Activated T-cell treated with anti-CD3 and anti-CD28 coated beads, Interleukin-2, amount 50 U/mL, for 4 hours (primary cell): ENCODE measurements at regions not wholly inside any gene's neighbourhood (a gene's known extent, or its start where the extent isn't known, plus 50 kb on each side); places are given as distances from the start of the nearest gene placed in this dataset.
A peak's percentile ranks its signal among the peaks of the same experiment; 100 is the strongest.

Source experiments
- ATAC-seq, 2 donors: fragments of 200-7000 bp; cut with Tn5 transposase; one replicate each; pipeline ENCODE4 v1.10.0; 2021
- DNase-seq: peaks from one replicate; pipeline ENCODE4 v3.0.0-alpha.2; 2020
- H3K27me3 Mint-ChIP-seq: one replicate; pipeline ENCODE4 v1.8.0; 2021; ENCODE audit warnings: low read depth, mixed read lengths
- H3K36me3 Mint-ChIP-seq: one replicate; pipeline ENCODE4 v1.8.0; 2022; ENCODE audit warnings: mixed read lengths; ENCODE audit not compliant: insufficient read depth
- H3K4me1 Mint-ChIP-seq: one replicate; pipeline ENCODE4 v1.8.0; 2021; ENCODE audit warnings: low read depth, mixed read lengths
- H3K4me3 Mint-ChIP-seq: one replicate; pipeline ENCODE4 v1.8.0; 2021; ENCODE audit warnings: mild to moderate bottlenecking, moderate library complexity, mixed read lengths
- H3K9me3 Mint-ChIP-seq: one replicate; pipeline ENCODE4 v1.8.0; 2021; ENCODE audit warnings: mixed read lengths

GRCh38 chr9:94159069-94159939, 75.0 kb downstream of the PTPDC1 start:
- DNase-seq = no peak
- H3K4me3 Mint-ChIP-seq = no peak overlapping the region
- no peaks in the 10 kb centered on the region for H3K27me3 Mint-ChIP-seq
- H3K9me3 Mint-ChIP-seq = peaks cover 5% of the 10 kb centered on the region
- H3K4me1 Mint-ChIP-seq = peaks cover 3% of the 10 kb centered on the region
- ATAC-seq = no peak
- H3K36me3 Mint-ChIP-seq = peaks cover 2% of the 10 kb centered on the region

- no peak for DNase-seq
- Mint-ChIP-seq H3K4me1 (peaks cover 14% of the 10 kb centered on the region), H3K27me3 (no peaks in the 10 kb centered on the region), H3K4me3 (no peak overlapping the region), H3K9me3 (no peaks in the 10 kb centered on the region), H3K36me3 (no peaks in the 10 kb centered on the region)
- no peak for ATAC-seq
Observed at GRCh38 chr9:94160594-94161501, 76.6 kb downstream of the PTPDC1 start.

GRCh38 chr9:94161673-94162072, 77.4 kb downstream of the PTPDC1 start:
- no peaks in the 10 kb centered on the region for H3K36me3 Mint-ChIP-seq
- H3K9me3 Mint-ChIP-seq = no peaks in the 10 kb centered on the region
- DNase-seq (no peak), ATAC-seq (no peak)
- no peak overlapping the region for H3K4me3 Mint-ChIP-seq
- no peaks in the 10 kb centered on the region for H3K27me3 Mint-ChIP-seq
- H3K4me1 Mint-ChIP-seq = peaks cover 14% of the 10 kb centered on the region

GRCh38 chr9:94164806-94165549, 80.7 kb downstream of the PTPDC1 start:
- H3K9me3 Mint-ChIP-seq = no peaks in the 10 kb centered on the region
- H3K36me3 Mint-ChIP-seq = peaks cover 5% of the 10 kb centered on the region
- H3K27me3 Mint-ChIP-seq = no peaks in the 10 kb centered on the region
- H3K4me3 Mint-ChIP-seq = peak overlapping the region; percentile 78
- peaks cover 37% of the 10 kb centered on the region for H3K4me1 Mint-ChIP-seq
- DNase-seq (no peak), ATAC-seq (no peak)

- Mint-ChIP-seq H3K4me3 (peak overlapping the region; percentile 78), H3K27me3 (no peaks in the 10 kb centered on the region), H3K4me1 (peaks cover 43% of the 10 kb centered on the region), H3K36me3 (peaks cover 5% of the 10 kb centered on the region), H3K9me3 (no peaks in the 10 kb centered on the region)
- DNase-seq (peak; percentile 95), ATAC-seq (peak; percentile 91 to 92)
Observed at GRCh38 chr9:94165592-94166235, 81.5 kb downstream of the PTPDC1 start.

- H3K36me3 Mint-ChIP-seq = peaks cover 5% of the 10 kb centered on the region
- DNase-seq (peak; percentile 92), ATAC-seq (peak; percentile 76 to 77)
- H3K4me3 Mint-ChIP-seq = peak overlapping the region; percentile 86
- peaks cover 46% of the 10 kb centered on the region for H3K4me1 Mint-ChIP-seq
- no peaks in the 10 kb centered on the region for H3K9me3 Mint-ChIP-seq
- H3K27me3 Mint-ChIP-seq = no peaks in the 10 kb centered on the region
Observed at GRCh38 chr9:94166236-94166975, 82.1 kb downstream of the PTPDC1 start.

- ATAC-seq = no peak
- H3K9me3 Mint-ChIP-seq = no peaks in the 10 kb centered on the region
- H3K4me1 Mint-ChIP-seq = peaks cover 51% of the 10 kb centered on the region
- peak overlapping the region; percentile 86 for H3K4me3 Mint-ChIP-seq
- H3K27me3 Mint-ChIP-seq = no peaks in the 10 kb centered on the region
- no peak for DNase-seq
- H3K36me3 Mint-ChIP-seq = peaks cover 5% of the 10 kb centered on the region
Observed at GRCh38 chr9:94166976-94167346, 82.7 kb downstream of the PTPDC1 start.

- Mint-ChIP-seq H3K4me3 (peak overlapping the region; percentile 86), H3K4me1 (peaks cover 55% of the 10 kb centered on the region)
Observed at GRCh38 chr9:94167376-94167890, 83.2 kb downstream of the PTPDC1 start.

GRCh38 chr9:94168203-94169000, 84.1 kb downstream of the PTPDC1 start:
- no peaks in the 10 kb centered on the region for H3K27me3 Mint-ChIP-seq

More at GRCh38 chr9:94167376-94167890, 83.2 kb downstream of the PTPDC1 start:
- Mint-ChIP-seq H3K36me3 (peaks cover 5% of the 10 kb centered on the region), H3K9me3 (no peaks in the 10 kb centered on the region), H3K27me3 (no peaks in the 10 kb centered on the region)
- DNase-seq (no peak), ATAC-seq (no peak)

GRCh38 chr9:94169968-94170367, 85.7 kb downstream of the PTPDC1 start:
- DNase-seq (no peak), ATAC-seq (no peak)
- no peaks in the 10 kb centered on the region for H3K27me3 Mint-ChIP-seq
- H3K4me3 Mint-ChIP-seq = peak overlapping the region; percentile 49
- H3K4me1 Mint-ChIP-seq = peaks cover 73% of the 10 kb centered on the region
- H3K9me3 Mint-ChIP-seq = no peaks in the 10 kb centered on the region
- peaks cover 11% of the 10 kb centered on the region for H3K36me3 Mint-ChIP-seq

More at GRCh38 chr9:94168203-94169000, 84.1 kb downstream of the PTPDC1 start:
- peaks cover 11% of the 10 kb centered on the region for H3K36me3 Mint-ChIP-seq
- DNase-seq (no peak), ATAC-seq (no peak)
- H3K4me3 Mint-ChIP-seq = peak overlapping the region; percentile 86
- H3K9me3 Mint-ChIP-seq = no peaks in the 10 kb centered on the region
- peaks cover 64% of the 10 kb centered on the region for H3K4me1 Mint-ChIP-seq

GRCh38 chr9:94173632-94174031, 85.5 kb upstream of the ZNF169 start:
- peak overlapping the region; percentile 49 for H3K4me3 Mint-ChIP-seq
- peaks cover 21% of the 10 kb centered on the region for H3K36me3 Mint-ChIP-seq
- DNase-seq (no peak), ATAC-seq (peak; percentile 83 to 86)
- peaks cover 85% of the 10 kb centered on the region for H3K4me1 Mint-ChIP-seq
- H3K27me3 Mint-ChIP-seq = no peaks in the 10 kb centered on the region
- H3K9me3 Mint-ChIP-seq = no peaks in the 10 kb centered on the region

- Mint-ChIP-seq H3K27me3 (no peaks in the 10 kb centered on the region), H3K4me3 (peak overlapping the region; percentile 2), H3K36me3 (peaks cover 22% of the 10 kb centered on the region), H3K4me1 (peaks cover 87% of the 10 kb centered on the region), H3K9me3 (no peaks in the 10 kb centered on the region)
- no peak for DNase-seq
- peak in 1 of 2 donors; percentile 8 for ATAC-seq
Observed at GRCh38 chr9:94174164-94174563, 84.9 kb upstream of the ZNF169 start.
